MM.1S (cell line): ENCODE measurements at regions not wholly inside any gene's neighbourhood (a gene's known extent, or its start where the extent isn't known, plus 50 kb on each side); places are given as distances from the start of the nearest gene placed in this dataset.

Experiments used
- CTCF ChIP-seq: fragments of 300-600 bp; sonication (generic); IDR thresholded peaks from 2 replicates; pipeline ENCODE4 v1.5.1; 2016; ENCODE audit warnings: antibody characterized with exemption, low read length, mixed read lengths
- EZH2 ChIP-seq: fragments of 300-600 bp; sonication (generic); optimal IDR thresholded peaks from 2 replicates; pipeline ENCODE3; 2017; ENCODE audit warnings: low read depth, mild to moderate bottlenecking, antibody characterized with exemption, low read length, mixed read lengths
- EZH2phosphoT487 ChIP-seq: fragments of 300-600 bp; sonication (generic); IDR thresholded peaks from 2 replicates; pipeline ENCODE4 v1.6.1; 2018; ENCODE audit warnings: antibody characterized with exemption, low read length

GRCh38 chr4:79141530-79141929, 184.3 kb downstream of the NAA11 start:
- TF ChIP-seq CTCF (no peak), EZH2 (no peak), EZH2phosphoT487 (no peak)
